PFSK-1 (cell line): ENCODE measurements at regions not wholly inside any gene's neighbourhood (a gene's known extent, or its start where the extent isn't known, plus 50 kb on each side); places are given as distances from the start of the nearest gene placed in this dataset.

ENCODE experiments used
- FOXP2 ChIP-seq: optimal IDR thresholded peaks from 2 replicates; pipeline ENCODE3; 2011; ENCODE audit warnings: borderline replicate concordance, control low read depth, inconsistent platforms; ENCODE audit not compliant: insufficient read depth; ENCODE audit errors: extremely low read length, extremely low read depth
- POLR2AphosphoS5 ChIP-seq: IDR thresholded peaks from 2 replicates; pipeline ENCODE4 v1.6.1; 2012; ENCODE audit warnings: low read depth, mild to moderate bottlenecking, control low read depth, low read length, moderate library complexity
- SIN3A ChIP-seq: IDR thresholded peaks from 2 replicates; pipeline ENCODE4 v1.6.1; 2012; ENCODE audit warnings: mild to moderate bottlenecking, low read length, moderate library complexity, borderline replicate concordance; ENCODE audit not compliant: insufficient read depth
- TAF1 ChIP-seq: IDR thresholded peaks from 2 replicates; pipeline ENCODE4 v1.6.1; 2012; ENCODE audit warnings: low read length, control low read depth, borderline replicate concordance; ENCODE audit not compliant: insufficient read depth
- TF ChIP-seq, protein P1 (sequence below), 2 experiments: IDR thresholded peaks; 2 replicates each; pipeline versions ENCODE4 v1.6.1 to v1.8.0; 2011 to 2012; ENCODE audit warnings: low read depth in 2 of 2, low read length in 2 of 2, control low read depth in 1 of 2, inconsistent platforms in 1 of 2, mild to moderate bottlenecking in 1 of 2, moderate library complexity in 1 of 2; ENCODE audit not compliant: insufficient read depth in 1 of 2

DNA sequence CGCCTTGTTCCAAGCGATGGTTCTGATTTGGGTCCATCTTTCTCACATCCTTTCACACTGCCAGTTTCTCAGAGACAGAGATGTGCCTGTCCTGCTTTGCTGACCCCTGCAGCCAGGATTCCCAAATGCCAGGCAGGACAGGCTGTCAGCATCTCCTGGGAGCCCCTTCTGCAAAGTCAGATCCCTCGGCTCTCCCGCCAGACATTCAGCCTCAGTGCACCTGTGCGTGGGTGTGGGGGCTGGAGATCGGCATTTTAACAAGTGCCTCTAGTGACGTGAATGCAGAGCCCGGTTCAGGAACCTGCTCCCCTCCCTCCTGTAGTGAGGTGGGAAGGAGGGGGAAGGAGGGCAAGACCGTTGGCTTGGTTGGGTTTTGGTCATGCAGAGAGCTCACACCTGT, 108.9 kb upstream of the FGF3 start:
- TF ChIP-seq SIN3A (no peak), TAF1 (no peak), POLR2AphosphoS5 (no peak), FOXP2 (no peak)
- TF ChIP-seq, protein P1, sequence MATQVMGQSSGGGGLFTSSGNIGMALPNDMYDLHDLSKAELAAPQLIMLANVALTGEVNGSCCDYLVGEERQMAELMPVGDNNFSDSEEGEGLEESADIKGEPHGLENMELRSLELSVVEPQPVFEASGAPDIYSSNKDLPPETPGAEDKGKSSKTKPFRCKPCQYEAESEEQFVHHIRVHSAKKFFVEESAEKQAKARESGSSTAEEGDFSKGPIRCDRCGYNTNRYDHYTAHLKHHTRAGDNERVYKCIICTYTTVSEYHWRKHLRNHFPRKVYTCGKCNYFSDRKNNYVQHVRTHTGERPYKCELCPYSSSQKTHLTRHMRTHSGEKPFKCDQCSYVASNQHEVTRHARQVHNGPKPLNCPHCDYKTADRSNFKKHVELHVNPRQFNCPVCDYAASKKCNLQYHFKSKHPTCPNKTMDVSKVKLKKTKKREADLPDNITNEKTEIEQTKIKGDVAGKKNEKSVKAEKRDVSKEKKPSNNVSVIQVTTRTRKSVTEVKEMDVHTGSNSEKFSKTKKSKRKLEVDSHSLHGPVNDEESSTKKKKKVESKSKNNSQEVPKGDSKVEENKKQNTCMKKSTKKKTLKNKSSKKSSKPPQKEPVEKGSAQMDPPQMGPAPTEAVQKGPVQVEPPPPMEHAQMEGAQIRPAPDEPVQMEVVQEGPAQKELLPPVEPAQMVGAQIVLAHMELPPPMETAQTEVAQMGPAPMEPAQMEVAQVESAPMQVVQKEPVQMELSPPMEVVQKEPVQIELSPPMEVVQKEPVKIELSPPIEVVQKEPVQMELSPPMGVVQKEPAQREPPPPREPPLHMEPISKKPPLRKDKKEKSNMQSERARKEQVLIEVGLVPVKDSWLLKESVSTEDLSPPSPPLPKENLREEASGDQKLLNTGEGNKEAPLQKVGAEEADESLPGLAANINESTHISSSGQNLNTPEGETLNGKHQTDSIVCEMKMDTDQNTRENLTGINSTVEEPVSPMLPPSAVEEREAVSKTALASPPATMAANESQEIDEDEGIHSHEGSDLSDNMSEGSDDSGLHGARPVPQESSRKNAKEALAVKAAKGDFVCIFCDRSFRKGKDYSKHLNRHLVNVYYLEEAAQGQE (IDR thresholded peaks at IDR 0.05; ENCODE audit: insufficient read depth in 1 of 2, low read depth in 2 of 2, low read length in 2 of 2): no peak

DNA sequence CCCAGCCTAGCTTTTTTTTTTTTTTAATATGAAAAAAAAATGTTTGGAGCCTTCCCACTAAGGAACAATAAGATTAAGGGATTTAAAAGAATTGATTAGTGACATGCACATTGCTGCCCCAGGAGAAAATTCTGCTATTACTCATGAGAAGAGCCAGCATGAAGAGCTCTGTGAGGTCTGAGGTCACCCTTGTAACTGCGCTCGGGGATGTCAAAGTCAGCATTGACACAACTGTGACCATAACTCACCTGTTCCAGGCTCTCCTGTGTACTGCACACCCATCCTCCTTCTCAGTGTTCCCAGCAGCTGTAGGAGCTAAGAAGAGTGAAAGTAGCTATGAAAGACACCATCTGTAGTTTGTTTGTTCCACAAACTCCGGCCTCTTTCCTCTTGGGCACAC, 109.8 kb upstream of the FGF3 start:
- TF ChIP-seq, protein P1 (IDR thresholded peaks at IDR 0.05; ENCODE audit: insufficient read depth in 1 of 2, low read depth in 2 of 2, low read length in 2 of 2): no peak
- TF ChIP-seq TAF1 (no peak), FOXP2 (no peak), POLR2AphosphoS5 (no peak), SIN3A (no peak)

DNA sequence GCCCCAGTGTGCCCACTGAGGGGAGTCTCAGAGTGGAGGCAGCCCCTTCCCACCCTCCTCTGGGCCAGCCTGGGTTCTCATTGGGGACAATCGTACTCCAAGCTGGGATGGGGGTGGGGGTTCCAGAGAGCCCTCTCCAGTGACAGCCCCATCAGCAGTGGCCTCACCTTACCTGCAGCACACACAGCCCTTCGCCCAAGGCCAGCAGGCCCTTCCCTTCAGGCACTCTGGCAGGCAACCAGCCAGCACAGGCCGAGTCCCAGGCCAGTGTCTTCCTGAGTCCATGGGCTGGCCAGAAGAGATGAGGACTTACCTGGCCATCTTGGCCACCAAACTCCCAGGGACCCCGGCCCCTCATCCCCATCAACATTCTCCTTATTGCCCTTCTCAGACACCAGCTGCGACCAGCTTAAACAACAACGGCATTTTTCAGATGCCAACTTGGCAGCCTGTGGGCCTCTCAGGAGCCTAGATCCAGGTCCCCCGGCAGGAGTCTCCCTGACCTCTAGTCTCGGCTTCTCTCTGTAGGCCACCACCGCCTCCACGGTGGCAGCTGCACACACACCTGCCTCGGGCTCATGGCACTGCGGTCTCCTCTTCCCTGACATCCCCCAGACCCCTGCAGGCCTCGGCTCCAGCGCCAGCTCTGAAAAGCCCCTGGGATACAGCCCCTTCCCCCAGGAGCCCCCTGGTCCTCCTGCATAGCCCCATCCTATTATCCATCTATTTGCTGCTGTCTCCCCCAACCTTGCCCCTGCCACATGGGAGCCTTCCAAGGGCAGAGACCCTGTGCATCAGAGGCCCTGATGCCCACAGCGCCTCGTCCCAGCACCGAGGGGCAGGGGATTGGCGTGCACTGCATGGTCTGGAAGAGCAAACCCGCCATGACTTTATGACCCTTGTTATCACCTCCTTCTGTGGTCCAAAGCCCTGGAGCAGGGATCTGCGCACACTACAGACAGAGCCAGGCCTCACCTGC, 111.2 kb upstream of the FGF3 start:
- TF ChIP-seq FOXP2 (no peak), SIN3A (no peak), TAF1 (no peak), POLR2AphosphoS5 (no peak)
- TF ChIP-seq, protein P1 (IDR thresholded peaks at IDR 0.05; ENCODE audit: insufficient read depth in 1 of 2, low read depth in 2 of 2, low read length in 2 of 2): no peak

DNA sequence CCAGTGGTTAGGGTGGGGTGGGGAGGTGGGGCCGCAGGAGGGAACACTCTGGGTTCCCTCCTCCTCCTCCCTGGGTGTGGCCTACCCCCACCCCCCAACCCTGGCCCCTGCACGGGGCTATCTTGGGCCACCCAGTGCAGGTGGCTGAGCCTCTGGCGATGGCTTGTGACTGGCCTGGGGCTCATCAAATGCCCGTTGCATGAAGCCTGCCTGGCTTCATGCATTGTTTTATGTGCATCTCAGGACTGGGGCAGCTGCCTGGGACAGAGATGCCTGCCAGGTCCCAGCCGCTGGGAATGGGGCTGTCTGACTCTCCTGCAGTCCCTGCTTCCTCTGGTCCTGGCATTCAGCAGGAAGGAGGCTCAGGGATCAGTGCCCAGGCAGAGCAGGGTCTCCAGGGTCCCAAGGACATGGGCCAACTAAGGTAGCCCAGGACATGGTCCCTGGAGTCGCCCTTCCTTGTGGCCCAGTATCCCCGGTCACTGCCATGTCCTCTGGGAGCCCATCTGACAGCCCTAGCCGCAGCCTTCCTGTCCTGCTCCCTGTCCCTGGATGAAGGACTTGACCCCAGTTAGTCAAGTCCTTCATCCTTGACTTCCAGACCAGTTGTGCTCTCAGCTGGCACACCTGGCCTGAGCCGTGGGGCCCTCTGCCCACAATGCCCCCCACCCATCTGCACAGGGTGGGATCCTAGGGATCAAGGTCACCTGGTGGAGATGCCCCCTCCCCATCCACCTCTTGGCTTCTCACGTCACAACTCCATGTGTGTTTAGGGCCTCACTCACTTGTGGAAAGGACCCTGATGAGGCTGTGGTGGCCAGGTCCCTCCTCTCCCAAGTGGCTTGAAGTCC, 112.1 kb upstream of the FGF3 start:
- TF ChIP-seq TAF1: no peak
- TF ChIP-seq, protein P1 (IDR thresholded peaks at IDR 0.05; ENCODE audit: insufficient read depth in 1 of 2, low read depth in 2 of 2, low read length in 2 of 2): no peak
